Karpas-422 (cell line): ENCODE measurements at regions not wholly inside any gene's neighbourhood (a gene's known extent, or its start where the extent isn't known, plus 50 kb on each side); places are given as distances from the start of the nearest gene placed in this dataset.

ENCODE experiments used
- DNase-seq: peaks from one replicate; pipeline ENCODE4 v3.0.0-alpha.2; 2015
- H2AFZ ChIP-seq: fragments of 200-600 bp; sonication (generic); 2 replicates; pipeline ENCODE4 v1.6.1; 2014; ENCODE audit warnings: antibody characterized with exemption, low read length, mixed read lengths
- H3K27ac ChIP-seq: fragments of 200-600 bp; sonication (generic); 2 replicates; pipeline ENCODE4 v1.5.1; 2014; ENCODE audit warnings: mild to moderate bottlenecking, low read length, moderate library complexity
- H3K27me3 ChIP-seq: fragments of 200-600 bp; sonication (generic); 2 replicates; pipeline ENCODE4 v1.6.1; 2014; ENCODE audit warnings: low read length, mixed read lengths
- H3K36me3 ChIP-seq: fragments of 200-600 bp; sonication (generic); 2 replicates; pipeline ENCODE4 v1.6.1; 2014; ENCODE audit warnings: low read length, mixed read lengths; ENCODE audit not compliant: insufficient read depth
- H3K4me1 ChIP-seq: fragments of 200-600 bp; sonication (generic); 2 replicates; pipeline ENCODE4 v1.6.1; 2014; ENCODE audit warnings: mild to moderate bottlenecking, low read length, mixed read lengths
- H3K4me2 ChIP-seq: fragments of 200-600 bp; sonication (generic); 2 replicates; pipeline ENCODE4 v1.6.1; 2014; ENCODE audit warnings: low read length, low read depth, mild to moderate bottlenecking; ENCODE audit not compliant: poor library complexity, severe bottlenecking
- H3K4me3 ChIP-seq: fragments of 200-600 bp; sonication (generic); 2 replicates; pipeline ENCODE4 v1.5.1; 2014; ENCODE audit warnings: mild to moderate bottlenecking, antibody characterized with exemption, low read length, mixed read lengths
- H3K79me2 ChIP-seq: fragments of 200-600 bp; sonication (generic); 2 replicates; pipeline ENCODE4 v1.6.1; 2014; ENCODE audit warnings: mild to moderate bottlenecking, low read length, mixed read lengths
- H3K9ac ChIP-seq: fragments of 200-600 bp; sonication (generic); 2 replicates; pipeline ENCODE4 v1.6.0; 2014; ENCODE audit warnings: low read length
- H3K9me2 ChIP-seq: fragments of 200-600 bp; sonication (generic), shearing (Covaris generic); replicated peaks from 2 replicates; pipeline ENCODE4 v1.6.0; 2014; ENCODE audit warnings: mild to moderate bottlenecking, low read length, moderate library complexity; ENCODE audit not compliant: insufficient read depth
- H3K9me3 ChIP-seq: fragments of 300-700, 200-600 bp; sonication (generic); 2 replicates; pipeline ENCODE4 v1.6.1; 2014; ENCODE audit warnings: low read length, mixed read lengths
- H4K20me1 ChIP-seq: fragments of 200-600 bp; sonication (generic); 2 replicates; pipeline ENCODE4 v1.6.1; 2014; ENCODE audit warnings: mild to moderate bottlenecking, antibody characterized with exemption, low read length, low read depth; ENCODE audit not compliant: insufficient read depth

DNA sequence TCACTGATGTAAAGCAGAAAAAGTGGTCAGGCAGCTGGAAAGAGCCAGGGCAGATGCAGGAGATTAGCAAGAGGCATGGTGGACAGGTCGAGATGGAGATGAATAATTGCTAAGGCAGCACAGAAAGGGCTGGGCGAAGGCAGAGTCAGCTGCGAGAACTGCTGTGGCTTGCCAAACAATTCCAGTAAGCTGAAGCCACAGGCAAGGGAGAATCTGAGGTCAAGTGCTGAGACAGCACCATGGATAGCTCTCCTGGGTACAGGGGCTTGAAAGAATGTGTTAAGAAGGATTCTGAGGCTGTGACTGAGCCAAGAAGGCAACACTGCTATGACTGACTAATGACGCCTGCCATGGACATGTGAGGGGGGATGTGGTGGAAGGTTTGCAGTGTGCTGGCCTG, 220.8 kb upstream of the FOXA2 start:
- H3K36me3 ChIP-seq: no peaks in the 10 kb centered on the region
- no peaks in the 10 kb centered on the region for H3K27me3 ChIP-seq
- H4K20me1 ChIP-seq: no peaks in the 10 kb centered on the region
- no peak overlapping the region for H3K4me2 ChIP-seq
- no peaks in the 10 kb centered on the region for H3K79me2 ChIP-seq
- H3K4me1 ChIP-seq: no peaks in the 10 kb centered on the region
- no peak overlapping the region for H2AFZ ChIP-seq
- H3K9me3 ChIP-seq: no peaks in the 10 kb centered on the region
- no peak overlapping the region for H3K4me3 ChIP-seq
- H3K9ac ChIP-seq: no peak overlapping the region
- no peaks in the 10 kb centered on the region for H3K9me2 ChIP-seq
- H3K27ac ChIP-seq: no peak overlapping the region
- DNase-seq: no peak

DNA sequence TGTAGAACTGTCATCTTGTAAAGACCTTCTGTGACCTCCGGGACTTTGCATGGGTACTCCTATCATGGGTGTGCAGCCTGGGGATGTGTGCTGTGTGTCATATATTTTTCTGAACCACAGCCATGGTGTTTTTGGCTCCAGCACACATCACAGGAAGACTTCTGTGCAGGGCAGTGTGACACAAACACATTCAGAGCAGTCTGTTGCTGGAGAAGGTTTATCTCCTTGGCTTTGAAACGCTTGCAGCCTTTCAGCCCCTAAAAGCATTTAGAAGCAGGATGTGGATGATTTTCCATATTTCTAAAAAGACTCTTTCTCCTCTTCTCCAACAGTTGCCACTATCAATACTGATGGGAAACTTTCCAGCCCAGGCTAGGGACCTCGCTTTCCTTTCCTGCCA, 221.6 kb upstream of the FOXA2 start:
- Histone ChIP-seq H3K4me1 (no peaks in the 10 kb centered on the region), H3K27me3 (no peaks in the 10 kb centered on the region), H2AFZ (no peak overlapping the region), H3K4me3 (no peak overlapping the region), H3K36me3 (no peaks in the 10 kb centered on the region), H3K79me2 (no peaks in the 10 kb centered on the region), H3K9ac (no peak overlapping the region), H3K9me3 (no peaks in the 10 kb centered on the region), H3K9me2 (no peaks in the 10 kb centered on the region), H3K4me2 (no peak overlapping the region), H4K20me1 (no peaks in the 10 kb centered on the region), H3K27ac (no peak overlapping the region)
- no peak for DNase-seq

DNA sequence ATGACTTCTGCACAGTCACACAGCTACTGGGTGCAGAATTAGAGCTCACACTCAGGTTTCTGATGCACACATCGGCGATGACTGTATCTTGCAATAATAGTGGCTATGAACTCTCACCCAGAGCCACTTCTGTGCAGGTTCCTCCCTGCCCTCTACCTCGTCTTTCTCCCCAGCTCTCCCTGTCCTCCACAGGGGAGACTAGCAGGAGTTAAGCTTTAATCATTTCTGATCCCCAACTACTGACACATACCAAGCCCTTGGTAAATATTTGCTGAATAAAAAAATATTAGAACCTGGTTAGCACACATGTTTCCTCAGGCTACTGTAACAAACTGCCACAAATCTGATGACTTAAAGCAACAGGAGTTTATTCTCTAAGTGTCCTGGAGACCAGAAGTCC, 222.7 kb upstream of the FOXA2 start:
- Histone ChIP-seq H3K27me3 (no peaks in the 10 kb centered on the region), H2AFZ (no peak overlapping the region), H3K4me2 (no peak overlapping the region), H3K9ac (no peak overlapping the region), H3K4me3 (no peak overlapping the region), H3K4me1 (no peaks in the 10 kb centered on the region), H3K79me2 (no peaks in the 10 kb centered on the region), H4K20me1 (no peaks in the 10 kb centered on the region), H3K27ac (no peak overlapping the region), H3K36me3 (no peaks in the 10 kb centered on the region), H3K9me2 (no peaks in the 10 kb centered on the region), H3K9me3 (no peaks in the 10 kb centered on the region)
- DNase-seq: no peak

DNA sequence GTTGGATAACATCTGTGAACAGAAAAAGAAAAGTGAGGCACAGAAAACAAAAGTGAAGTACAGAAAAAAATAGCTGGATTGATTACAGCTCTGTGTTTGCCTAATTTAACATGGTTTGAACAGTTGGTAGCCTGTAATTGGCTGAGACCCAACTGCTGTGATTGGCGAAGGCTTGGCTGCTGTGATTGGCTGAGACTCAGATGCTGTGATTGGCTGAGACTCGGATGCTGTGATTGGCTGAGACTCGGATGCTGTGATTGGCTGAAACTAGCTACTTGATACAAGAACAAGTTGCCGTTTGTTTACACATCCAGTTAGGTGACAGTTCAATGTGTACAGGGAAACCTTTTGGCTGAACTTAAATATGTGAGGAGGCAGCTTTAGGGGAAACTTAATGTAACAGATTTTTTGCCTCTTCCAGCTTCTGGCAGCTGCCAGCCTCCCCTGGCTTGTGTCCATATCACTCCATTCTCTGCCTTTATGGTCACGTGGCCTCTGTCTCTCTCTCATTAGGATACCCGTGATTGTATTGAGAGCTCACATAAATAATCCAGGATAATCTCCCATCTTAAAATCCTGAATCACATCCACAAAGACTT, 223.4 kb upstream of the FOXA2 start:
- Histone ChIP-seq H3K9me2 (no peaks in the 10 kb centered on the region), H3K36me3 (no peaks in the 10 kb centered on the region), H3K27ac (no peak overlapping the region), H3K4me1 (no peaks in the 10 kb centered on the region), H3K79me2 (no peaks in the 10 kb centered on the region), H4K20me1 (no peaks in the 10 kb centered on the region), H3K27me3 (no peaks in the 10 kb centered on the region), H3K9me3 (no peaks in the 10 kb centered on the region), H3K9ac (no peak overlapping the region), H3K4me2 (no peak overlapping the region), H3K4me3 (no peak overlapping the region), H2AFZ (no peak overlapping the region)
- DNase-seq: peak; percentile 71

DNA sequence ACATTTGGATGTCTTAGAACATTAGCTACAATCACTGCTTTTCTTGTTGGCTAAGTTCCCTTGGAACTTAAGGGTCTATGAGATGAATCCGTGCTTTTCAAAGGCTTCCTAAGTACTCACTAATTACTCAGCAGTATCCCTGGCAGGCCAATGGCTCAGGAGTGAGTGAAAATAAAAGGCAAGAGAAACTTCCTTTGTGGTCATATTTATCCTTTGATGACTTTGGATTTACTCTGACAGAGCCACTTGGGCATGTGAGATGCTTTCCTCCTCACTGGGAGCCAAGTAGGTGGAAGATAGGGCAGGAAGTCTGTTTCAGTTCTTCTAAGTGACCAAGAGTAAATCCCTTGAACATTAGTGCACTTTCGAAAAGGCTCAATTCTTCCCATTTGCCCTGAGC, 224.3 kb upstream of the FOXA2 start:
- no peak overlapping the region for H3K4me3 ChIP-seq
- DNase-seq: no peak
- H3K4me2 ChIP-seq: no peak overlapping the region
- no peak overlapping the region for H2AFZ ChIP-seq
- no peaks in the 10 kb centered on the region for H3K79me2 ChIP-seq
- H3K9ac ChIP-seq: no peak overlapping the region
- no peaks in the 10 kb centered on the region for H3K4me1 ChIP-seq
- H3K9me2 ChIP-seq: no peaks in the 10 kb centered on the region
- no peaks in the 10 kb centered on the region for H4K20me1 ChIP-seq
- no peaks in the 10 kb centered on the region for H3K27me3 ChIP-seq
- no peaks in the 10 kb centered on the region for H3K9me3 ChIP-seq
- H3K36me3 ChIP-seq: no peaks in the 10 kb centered on the region
- H3K27ac ChIP-seq: no peak overlapping the region

DNA sequence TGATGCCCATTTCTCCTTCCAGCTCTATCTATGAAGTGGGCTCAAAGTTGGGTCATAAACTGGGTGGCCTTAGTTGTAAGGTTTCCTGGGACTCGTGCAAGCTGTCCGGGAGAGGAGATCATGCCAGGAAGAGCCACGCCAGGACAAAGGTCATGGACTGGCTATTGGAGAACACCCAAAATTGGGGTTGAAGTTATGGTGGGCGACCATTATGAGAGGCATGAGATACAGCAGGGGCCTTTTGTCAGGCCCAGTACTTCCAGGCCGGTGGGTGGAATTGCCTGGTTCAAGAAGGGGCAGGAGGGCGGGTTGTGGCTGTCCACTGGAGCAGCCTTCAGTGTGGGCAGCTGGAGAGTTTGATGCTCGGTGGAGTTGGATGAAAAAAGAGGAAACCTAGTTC, 225.1 kb upstream of the SSTR4 start:
- Histone ChIP-seq H3K4me2 (no peak overlapping the region), H4K20me1 (no peaks in the 10 kb centered on the region), H3K4me1 (no peaks in the 10 kb centered on the region), H3K27ac (no peak overlapping the region), H3K36me3 (no peaks in the 10 kb centered on the region), H3K4me3 (no peak overlapping the region), H3K27me3 (no peaks in the 10 kb centered on the region), H3K79me2 (no peaks in the 10 kb centered on the region), H3K9me3 (no peaks in the 10 kb centered on the region), H2AFZ (no peak overlapping the region), H3K9me2 (no peaks in the 10 kb centered on the region), H3K9ac (no peak overlapping the region)
- DNase-seq: no peak

DNA sequence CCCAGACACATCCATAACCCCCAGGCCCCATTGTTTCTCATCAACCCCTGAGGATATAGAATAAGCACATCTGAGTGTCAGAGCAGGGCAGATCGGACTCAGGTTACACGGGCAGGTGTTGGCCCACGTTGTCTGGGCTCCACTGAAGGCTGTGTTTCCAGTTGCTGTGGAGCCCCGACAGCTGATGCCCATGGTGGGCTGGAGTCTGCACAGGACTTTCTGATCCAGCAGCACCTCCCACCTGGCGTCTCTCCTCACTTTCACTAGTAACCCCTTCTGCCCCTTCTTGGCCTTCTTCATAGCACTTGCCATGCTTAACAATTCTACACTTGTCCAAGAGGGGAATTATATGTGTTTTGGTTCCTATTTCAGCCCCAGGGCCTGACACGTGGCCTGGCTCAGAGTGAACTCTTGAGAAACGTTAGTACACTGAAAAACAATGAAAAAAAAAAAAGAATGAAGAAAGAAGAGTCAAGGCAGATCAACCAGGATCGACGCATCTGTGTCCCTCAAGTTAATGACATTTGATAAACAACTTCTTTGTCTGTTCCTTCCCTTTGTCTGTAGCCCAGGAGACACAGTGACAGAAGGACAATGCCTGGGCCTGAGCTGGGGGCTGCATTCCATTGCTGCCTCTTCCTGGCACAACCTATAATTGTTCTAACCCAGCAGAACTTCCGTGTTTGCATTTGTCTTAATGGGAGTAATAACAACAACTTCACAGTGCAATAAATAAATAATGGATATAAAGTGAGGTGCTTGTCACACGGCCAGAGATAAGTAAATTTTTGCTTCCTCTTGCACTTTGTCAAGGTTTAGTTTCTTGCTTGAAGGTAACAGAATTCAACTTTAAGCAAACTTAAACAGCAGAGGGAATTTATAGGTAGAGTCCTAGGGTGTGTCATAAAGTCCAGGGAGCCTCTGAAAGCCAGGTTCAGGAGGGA, 224.2 kb upstream of the SSTR4 start:
- no peak for DNase-seq
- no peaks in the 10 kb centered on the region for H3K36me3 ChIP-seq
- H2AFZ ChIP-seq: no peak overlapping the region
- H3K4me2 ChIP-seq: no peak overlapping the region
- no peaks in the 10 kb centered on the region for H3K4me1 ChIP-seq
- no peak overlapping the region for H3K9ac ChIP-seq
- no peaks in the 10 kb centered on the region for H4K20me1 ChIP-seq
- no peaks in the 10 kb centered on the region for H3K27me3 ChIP-seq
- H3K9me3 ChIP-seq: no peaks in the 10 kb centered on the region
- no peaks in the 10 kb centered on the region for H3K79me2 ChIP-seq
- no peak overlapping the region for H3K4me3 ChIP-seq
- H3K9me2 ChIP-seq: no peaks in the 10 kb centered on the region
- no peak overlapping the region for H3K27ac ChIP-seq

DNA sequence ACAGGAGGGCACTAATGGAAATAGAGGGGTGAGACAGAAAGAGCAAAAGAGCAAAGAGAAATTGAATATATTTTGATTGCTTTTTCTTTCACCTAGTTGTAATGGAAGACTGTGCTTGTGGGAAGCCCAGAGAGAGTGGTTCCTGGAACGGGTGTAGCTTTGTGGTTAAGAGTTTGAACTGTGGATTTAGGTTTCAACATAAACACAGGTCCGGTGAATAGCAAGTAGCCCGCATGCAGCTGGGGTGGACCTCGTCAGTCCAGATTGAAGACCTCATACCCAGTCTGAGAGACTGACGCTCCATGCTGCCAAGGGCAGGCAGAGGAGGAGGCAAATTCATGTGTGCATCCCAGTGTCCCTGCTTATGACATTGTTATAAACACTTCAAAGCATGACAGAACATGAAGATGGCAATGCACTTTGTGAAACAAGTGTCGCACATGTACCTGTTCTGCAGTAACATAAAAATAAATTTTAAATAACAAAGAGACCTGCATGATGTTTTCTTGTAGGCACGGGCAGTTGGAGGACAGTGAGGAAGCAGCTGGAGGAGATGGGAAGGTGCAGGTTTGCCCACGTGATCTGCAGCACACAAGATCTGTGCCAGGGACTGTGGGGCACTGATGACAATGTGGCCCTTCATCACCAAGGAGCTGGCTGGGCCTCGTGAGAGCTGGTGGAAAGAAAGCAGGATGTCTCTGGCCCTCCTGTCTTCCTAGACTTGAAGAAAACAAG, 220.5 kb upstream of the SSTR4 start:
- no peaks in the 10 kb centered on the region for H3K79me2 ChIP-seq
- no peak for DNase-seq
- no peak overlapping the region for H3K9ac ChIP-seq
- no peaks in the 10 kb centered on the region for H3K9me2 ChIP-seq
- H3K4me1 ChIP-seq: no peaks in the 10 kb centered on the region
- H3K36me3 ChIP-seq: no peaks in the 10 kb centered on the region
- no peaks in the 10 kb centered on the region for H3K27me3 ChIP-seq
- H3K4me2 ChIP-seq: no peak overlapping the region
- no peaks in the 10 kb centered on the region for H3K9me3 ChIP-seq
- H4K20me1 ChIP-seq: no peaks in the 10 kb centered on the region
- H3K27ac ChIP-seq: no peak overlapping the region
- H3K4me3 ChIP-seq: no peak overlapping the region
- no peak overlapping the region for H2AFZ ChIP-seq
